GM12865 (cell line): ENCODE measurements at regions not wholly inside any gene's neighbourhood (a gene's known extent, or its start where the extent isn't known, plus 50 kb on each side); places are given as distances from the start of the nearest gene placed in this dataset.

Experiments used
- DNase-seq: peaks from one replicate; pipeline ENCODE4 v3.0.0; 2010; ENCODE audit warnings: low read depth
- H3K4me3 ChIP-seq: 2 replicates; pipeline ENCODE4 v1.5.1; 2011; ENCODE audit warnings: mild to moderate bottlenecking, low read depth, low read length, control low read depth
- CTCF ChIP-seq: IDR thresholded peaks from 2 replicates; pipeline ENCODE4 v1.5.1; 2011; ENCODE audit warnings: low read length, control low read depth, low read depth, inconsistent platforms; ENCODE audit not compliant: insufficient read depth; ENCODE audit errors: missing control alignments

DNA sequence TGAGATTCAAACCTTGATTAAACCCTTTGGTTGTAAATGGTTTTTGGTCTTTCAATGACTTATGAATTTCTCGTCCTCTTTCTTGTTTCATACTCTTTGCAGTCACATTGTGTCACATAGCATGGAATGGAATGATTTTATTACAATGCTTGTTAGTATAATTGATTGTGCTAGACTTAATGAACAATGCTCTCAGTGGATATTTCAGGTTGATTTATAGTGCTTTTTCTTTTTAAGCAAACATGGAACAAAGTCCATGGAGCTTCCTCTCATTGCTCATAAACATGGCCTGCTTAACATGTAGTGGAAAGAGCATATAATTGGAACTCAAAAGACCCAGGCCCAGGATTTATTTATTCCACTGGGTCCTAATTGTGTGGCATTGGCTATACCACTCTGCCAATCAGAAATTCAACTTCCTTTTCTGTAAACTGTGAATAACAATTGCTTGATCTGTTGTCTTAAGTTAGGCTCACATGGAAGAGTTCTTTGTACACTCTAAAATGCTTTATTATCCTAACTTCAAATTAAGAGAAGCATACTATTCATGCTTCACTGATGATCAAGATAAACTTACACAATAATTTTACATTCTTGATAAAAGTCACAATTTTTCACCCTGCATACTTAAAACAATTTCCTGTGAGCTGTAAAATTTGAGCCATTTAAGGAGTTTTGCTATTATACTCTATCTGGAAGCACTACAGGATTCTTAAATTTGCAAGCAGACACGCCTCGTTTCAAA is 370.5 kb upstream of the PDE3A start:
- no peak overlapping the region for H3K4me3 ChIP-seq
- DNase-seq, result no peak
- no peak for TF ChIP-seq CTCF

GRCh38 chr12:19998411-19998810 is 369.9 kb upstream of the PDE3A start:
- no peak for TF ChIP-seq CTCF
- no peak overlapping the region for H3K4me3 ChIP-seq
- DNase-seq, result no peak

DNA sequence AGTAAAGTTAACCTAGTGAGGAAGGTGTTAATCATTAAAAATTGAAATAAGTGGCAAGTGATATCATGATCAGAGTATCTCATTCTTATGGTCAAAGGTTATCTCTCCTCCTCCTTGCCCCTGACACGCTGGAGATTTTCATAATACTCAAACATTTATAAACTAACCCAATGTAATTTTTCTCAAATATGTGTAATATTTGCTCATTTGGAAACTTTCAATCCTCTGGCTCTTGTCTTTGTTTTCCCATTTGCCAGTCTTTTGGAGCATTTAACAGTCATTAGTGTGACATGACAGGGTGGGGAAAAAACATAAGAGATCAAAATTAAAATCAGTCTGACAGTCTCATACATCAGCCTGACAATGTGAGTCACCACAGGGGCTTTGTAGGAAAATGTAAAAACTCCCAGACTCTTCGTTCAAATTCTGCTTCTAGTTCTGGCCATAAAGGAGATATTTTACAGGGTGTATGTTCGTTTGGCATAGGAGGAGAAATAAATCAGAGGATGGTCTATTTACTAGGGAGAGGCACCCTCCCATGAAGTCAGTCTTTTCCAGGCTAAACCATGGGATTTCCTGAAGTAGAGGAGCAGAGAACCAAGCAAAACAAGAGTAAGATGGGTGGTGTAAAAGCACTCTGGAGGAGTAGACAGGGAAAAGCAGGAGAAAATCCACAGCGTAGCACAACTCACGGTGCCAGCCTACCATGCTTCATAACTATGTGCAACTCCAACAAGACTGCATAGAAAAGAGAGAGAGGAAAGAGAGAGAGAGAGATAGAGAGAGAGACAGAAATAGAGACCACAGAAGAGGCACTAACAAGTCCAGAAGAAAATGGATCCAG is 369.2 kb upstream of the PDE3A start:
- no peak overlapping the region for H3K4me3 ChIP-seq
- TF ChIP-seq CTCF, result no peak
- no peak for DNase-seq

DNA sequence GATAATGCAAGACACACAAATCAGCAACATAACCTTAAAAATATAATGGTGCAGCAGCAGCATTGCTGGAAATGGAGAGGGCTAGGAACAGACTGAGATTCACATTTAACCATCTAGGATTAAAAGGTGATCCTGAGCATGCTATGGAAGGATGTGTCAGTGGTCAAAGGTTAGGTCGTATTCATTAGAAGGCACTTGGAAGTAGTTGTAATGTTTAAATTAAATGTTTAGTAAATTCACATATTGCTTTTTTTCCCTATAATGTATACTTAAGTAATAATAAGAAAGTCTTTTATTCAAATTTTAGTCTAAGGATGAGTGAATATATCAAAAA is 368.6 kb upstream of the PDE3A start:
- H3K4me3 ChIP-seq, result no peak overlapping the region
- TF ChIP-seq CTCF, result no peak
- DNase-seq, result no peak

- H3K4me3 ChIP-seq, result no peak overlapping the region
- no peak for DNase-seq
- no peak for TF ChIP-seq CTCF
Measured at GRCh38 chr12:20000229-20000849, 368.0 kb upstream of the PDE3A start.

DNA sequence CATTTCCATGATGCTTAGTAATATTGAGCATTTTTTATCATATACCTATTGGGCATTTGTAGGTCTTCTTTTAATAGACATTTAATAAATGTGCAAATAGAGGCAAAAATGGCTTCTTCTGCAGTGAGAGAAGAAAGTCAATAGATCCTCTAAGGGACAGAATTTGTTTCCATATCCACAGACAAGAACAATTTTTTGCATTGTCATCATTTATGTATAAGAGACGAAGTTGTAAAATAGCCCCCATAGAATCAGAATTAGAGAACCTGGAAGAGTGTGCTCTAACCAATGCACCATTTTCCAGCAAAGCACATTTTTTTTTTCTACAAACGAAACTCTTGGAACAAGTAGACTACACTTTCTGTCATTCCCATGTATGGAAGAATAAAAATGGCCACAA is 365.1 kb upstream of the PDE3A start:
- no peak for DNase-seq
- H3K4me3 ChIP-seq, result no peak overlapping the region
- no peak for TF ChIP-seq CTCF
